DOHH2 (cell line): ENCODE measurements at regions not wholly inside any gene's neighbourhood (a gene's known extent, or its start where the extent isn't known, plus 50 kb on each side); places are given as distances from the start of the nearest gene placed in this dataset.

ENCODE experiments used
- H3F3A ChIP-seq: fragments of 200-600 bp; sonication (generic), shearing (Covaris generic); 2 replicates; pipeline ENCODE4 v1.6.0; 2016; ENCODE audit warnings: antibody characterized with exemption, mild to moderate bottlenecking; ENCODE audit not compliant: control insufficient read depth, insufficient read depth
- H3K27ac ChIP-seq: fragments of 200-600 bp; sonication (generic); 2 replicates; pipeline ENCODE4 v1.5.1; 2014; ENCODE audit warnings: low read depth, mild to moderate bottlenecking, low read length, moderate library complexity
- H3K27me3 ChIP-seq: fragments of 200-600 bp; sonication (generic); 2 replicates; pipeline ENCODE4 v1.6.1; 2014; ENCODE audit warnings: mild to moderate bottlenecking, low read length, mixed read lengths; ENCODE audit not compliant: control insufficient read depth
- H3K36me3 ChIP-seq: fragments of 200-600 bp; sonication (generic); 2 replicates; pipeline ENCODE4 v1.6.1; 2014; ENCODE audit warnings: mild to moderate bottlenecking, low read length, moderate library complexity, mixed read lengths; ENCODE audit not compliant: control insufficient read depth
- H3K4me1 ChIP-seq: fragments of 200-600 bp; sonication (generic); 2 replicates; pipeline ENCODE4 v1.6.1; 2014; ENCODE audit warnings: mild to moderate bottlenecking, low read length, mixed read lengths; ENCODE audit not compliant: control insufficient read depth
- H3K4me2 ChIP-seq: fragments of 200-600 bp; sonication (generic); 2 replicates; pipeline ENCODE4 v1.6.0; 2014; ENCODE audit warnings: mild to moderate bottlenecking, low read length, moderate library complexity
- H3K4me3 ChIP-seq: fragments of 200-600 bp; sonication (generic); 2 replicates; pipeline ENCODE4 v1.5.1; 2014; ENCODE audit warnings: mild to moderate bottlenecking, low read length, mixed read lengths
- H3K79me2 ChIP-seq: fragments of 200-600 bp; sonication (generic); 2 replicates; pipeline ENCODE4 v1.6.1; 2014; ENCODE audit warnings: mild to moderate bottlenecking, low read length, mixed read lengths; ENCODE audit not compliant: control insufficient read depth
- H3K9me2 ChIP-seq: fragments of 200-600 bp; sonication (generic); replicated peaks from 2 replicates; pipeline ENCODE4 v1.6.1; 2014; ENCODE audit warnings: mild to moderate bottlenecking, low read length, mixed read lengths; ENCODE audit not compliant: control insufficient read depth
- H3K9me3 ChIP-seq: fragments of 200-600 bp; sonication (generic); 2 replicates; pipeline ENCODE4 v1.6.1; 2014; ENCODE audit warnings: antibody characterized with exemption, low read length, mixed read lengths; ENCODE audit not compliant: control insufficient read depth, insufficient read depth
- H4K20me1 ChIP-seq: fragments of 200-600 bp; sonication (generic); 2 replicates; pipeline ENCODE4 v1.6.0; 2014; ENCODE audit warnings: low read depth, mild to moderate bottlenecking, antibody characterized with exemption, low read length, moderate library complexity; ENCODE audit not compliant: control insufficient read depth, insufficient read depth
- EZH2phosphoT487 ChIP-seq: fragments of 200-600 bp; sonication (generic); IDR thresholded peaks from 2 replicates; pipeline ENCODE4 v1.6.1; 2017; ENCODE audit warnings: borderline replicate concordance, mild to moderate bottlenecking, antibody characterized with exemption, low read length, moderate library complexity, mixed read lengths
- TF ChIP-seq, protein P1 (sequence below): fragments of 200-600 bp; sonication (generic); IDR thresholded peaks from one replicate; pipeline ENCODE4 v1.5.1; 2014; ENCODE audit warnings: antibody characterized with exemption, mild to moderate bottlenecking, low read depth, low read length; ENCODE audit not compliant: poor library complexity, severe bottlenecking

- Histone ChIP-seq H3K9me3 (no peaks in the 10 kb centered on the region), H3K36me3 (no peaks in the 10 kb centered on the region), H3F3A (no peaks in the 10 kb centered on the region), H3K79me2 (no peaks in the 10 kb centered on the region), H3K9me2 (no peaks in the 10 kb centered on the region), H3K4me2 (no peak overlapping the region), H3K4me1 (no peaks in the 10 kb centered on the region), H4K20me1 (no peaks in the 10 kb centered on the region), H3K27me3 (no peaks in the 10 kb centered on the region), H3K27ac (no peak overlapping the region), H3K4me3 (no peak overlapping the region)
- TF ChIP-seq, protein P1, sequence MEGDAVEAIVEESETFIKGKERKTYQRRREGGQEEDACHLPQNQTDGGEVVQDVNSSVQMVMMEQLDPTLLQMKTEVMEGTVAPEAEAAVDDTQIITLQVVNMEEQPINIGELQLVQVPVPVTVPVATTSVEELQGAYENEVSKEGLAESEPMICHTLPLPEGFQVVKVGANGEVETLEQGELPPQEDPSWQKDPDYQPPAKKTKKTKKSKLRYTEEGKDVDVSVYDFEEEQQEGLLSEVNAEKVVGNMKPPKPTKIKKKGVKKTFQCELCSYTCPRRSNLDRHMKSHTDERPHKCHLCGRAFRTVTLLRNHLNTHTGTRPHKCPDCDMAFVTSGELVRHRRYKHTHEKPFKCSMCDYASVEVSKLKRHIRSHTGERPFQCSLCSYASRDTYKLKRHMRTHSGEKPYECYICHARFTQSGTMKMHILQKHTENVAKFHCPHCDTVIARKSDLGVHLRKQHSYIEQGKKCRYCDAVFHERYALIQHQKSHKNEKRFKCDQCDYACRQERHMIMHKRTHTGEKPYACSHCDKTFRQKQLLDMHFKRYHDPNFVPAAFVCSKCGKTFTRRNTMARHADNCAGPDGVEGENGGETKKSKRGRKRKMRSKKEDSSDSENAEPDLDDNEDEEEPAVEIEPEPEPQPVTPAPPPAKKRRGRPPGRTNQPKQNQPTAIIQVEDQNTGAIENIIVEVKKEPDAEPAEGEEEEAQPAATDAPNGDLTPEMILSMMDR = no peak
- TF ChIP-seq EZH2phosphoT487 = no peak
Measured at GRCh38 chr3:104935613-104936012, 431.1 kb upstream of the ALCAM start.

DNA sequence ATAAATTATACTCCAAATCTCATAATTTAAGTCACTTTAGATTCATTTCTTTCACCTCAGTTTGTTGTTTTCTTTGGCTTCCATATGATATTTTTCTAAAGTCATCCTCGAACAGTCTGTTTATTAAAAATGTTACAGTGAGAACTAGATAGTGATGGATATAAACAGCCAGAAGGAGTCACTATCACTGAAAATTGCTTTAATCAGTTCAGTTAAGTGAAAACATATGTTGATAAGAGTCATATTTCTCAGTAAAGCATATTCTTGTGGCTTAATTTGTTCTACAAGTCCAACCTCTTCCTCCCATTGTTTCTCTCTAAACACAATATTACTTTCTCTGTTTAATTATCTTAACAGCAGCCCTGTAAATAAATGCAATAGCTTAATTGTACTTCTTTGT is 427.5 kb upstream of the ALCAM start:
- Histone ChIP-seq H3K36me3 (no peaks in the 10 kb centered on the region), H3K9me2 (no peaks in the 10 kb centered on the region), H3K9me3 (no peaks in the 10 kb centered on the region), H4K20me1 (no peaks in the 10 kb centered on the region), H3K27me3 (no peaks in the 10 kb centered on the region), H3K27ac (no peak overlapping the region), H3F3A (no peaks in the 10 kb centered on the region), H3K4me2 (no peak overlapping the region), H3K4me3 (no peak overlapping the region), H3K79me2 (no peaks in the 10 kb centered on the region), H3K4me1 (no peaks in the 10 kb centered on the region)
- no peak for TF ChIP-seq EZH2phosphoT487
- TF ChIP-seq, protein P1 = no peak

DNA sequence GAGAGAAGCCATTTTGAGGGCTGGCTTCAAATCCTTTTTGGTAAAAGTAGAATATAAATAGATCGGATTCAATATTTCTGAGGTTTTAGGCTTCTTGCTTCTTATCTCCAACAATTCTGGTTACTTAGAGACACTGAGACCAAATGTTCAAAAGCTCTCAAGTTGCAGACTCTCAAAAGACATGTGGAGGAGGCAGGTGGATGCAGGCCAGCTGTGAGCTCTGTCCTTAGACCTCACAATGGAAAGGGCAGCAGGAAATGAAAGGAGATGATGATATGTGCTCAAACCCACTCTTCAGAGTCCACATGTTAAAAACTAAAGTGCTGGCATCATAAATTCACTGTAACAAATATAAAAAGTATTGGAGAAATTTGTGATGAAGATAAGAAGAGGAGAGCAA is 424.9 kb upstream of the ALCAM start:
- Histone ChIP-seq H3K4me1 (no peaks in the 10 kb centered on the region), H3K36me3 (no peaks in the 10 kb centered on the region), H3F3A (no peaks in the 10 kb centered on the region), H3K9me2 (no peaks in the 10 kb centered on the region), H3K27me3 (no peaks in the 10 kb centered on the region), H3K4me2 (no peak overlapping the region), H3K27ac (no peak overlapping the region), H3K4me3 (no peak overlapping the region), H3K79me2 (no peaks in the 10 kb centered on the region), H3K9me3 (no peaks in the 10 kb centered on the region), H4K20me1 (no peaks in the 10 kb centered on the region)
- TF ChIP-seq, protein P1 = no peak
- no peak for TF ChIP-seq EZH2phosphoT487

- Histone ChIP-seq H3K36me3 (no peaks in the 10 kb centered on the region), H3K4me1 (no peaks in the 10 kb centered on the region), H3K4me3 (no peak overlapping the region), H3K9me2 (no peaks in the 10 kb centered on the region), H3K9me3 (no peaks in the 10 kb centered on the region), H3K27me3 (no peaks in the 10 kb centered on the region), H3K4me2 (no peak overlapping the region), H3F3A (no peaks in the 10 kb centered on the region), H3K79me2 (no peaks in the 10 kb centered on the region), H4K20me1 (no peaks in the 10 kb centered on the region), H3K27ac (no peak overlapping the region)
- TF ChIP-seq EZH2phosphoT487 = no peak
- TF ChIP-seq, protein P1 = no peak
Measured at GRCh38 chr3:104943974-104944373, 422.7 kb upstream of the ALCAM start.
